ENCODE measurements at regions not wholly inside any gene's neighbourhood (a gene's known extent, or its start where the extent isn't known, plus 50 kb on each side); places are given as distances from the start of the nearest gene placed in this dataset.
A peak's percentile ranks its signal among the peaks of the same experiment; 100 is the strongest.

DNA sequence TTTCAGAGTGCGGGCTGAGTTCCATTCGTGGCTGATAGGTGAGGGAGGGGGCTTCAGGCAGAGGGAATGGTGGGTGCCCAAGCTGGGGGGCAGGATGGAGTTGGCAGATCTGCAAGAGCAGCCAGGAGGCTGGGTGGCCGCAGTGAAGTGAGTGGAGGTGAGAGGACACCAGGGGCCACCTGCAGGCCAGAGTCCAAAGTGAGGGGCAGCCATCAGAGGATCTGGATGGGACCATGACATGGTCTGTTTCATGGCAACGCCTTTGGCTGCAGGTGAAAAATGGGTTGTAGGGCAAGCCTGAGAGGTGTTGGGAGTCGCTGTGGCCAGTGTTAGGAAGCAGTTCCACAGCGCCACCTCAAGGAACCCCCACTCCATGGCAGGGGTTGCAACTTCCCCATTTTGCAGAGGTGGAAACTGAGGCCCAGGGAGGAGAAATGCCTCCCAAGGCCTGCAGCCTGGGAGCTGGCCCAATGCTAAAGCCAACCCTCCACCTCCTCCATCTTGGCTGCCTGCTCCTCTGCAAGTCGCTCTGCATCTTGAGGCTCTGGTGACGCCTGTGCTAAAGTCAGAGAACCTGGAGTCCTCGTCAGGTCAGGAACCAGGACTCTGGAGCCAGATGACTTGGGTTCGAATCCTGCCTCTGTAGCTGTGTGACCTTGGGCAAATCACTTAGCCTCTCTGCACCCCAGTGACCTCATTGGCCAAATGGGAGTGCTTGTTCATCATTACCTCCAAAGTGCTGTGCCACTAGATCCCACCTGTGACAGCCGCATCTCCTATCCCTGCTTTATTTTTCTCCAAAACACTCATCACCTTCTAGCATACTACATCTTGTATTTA is 153.8 kb downstream of the CEBPB start:
- Histone ChIP-seq H3K4ac (ENCODE audit: low read length) (no peak overlapping the region), H4K8ac (ENCODE audit: low read depth, low read length) (no peak overlapping the region), H3K27me3 (ENCODE audit: control insufficient read depth in 3 of 3, insufficient read depth in 3 of 3, low read depth in 1 of 3, low read length in 3 of 3) (peaks cover 0 to 12% (median 0%) of the 10 kb centered on the region in 3 experiments), H2BK5ac (ENCODE audit: low read length) (no peak overlapping the region), H3K18ac (ENCODE audit: low read length) (peak overlapping the region; percentile 77), H3K4me3 (ENCODE audit: low read length in 2 of 2) (no peak overlapping the region), H2AK5ac (ENCODE audit: low read depth, low read length) (peak overlapping the region; percentile 65), H3K23ac (ENCODE audit: low read depth, low read length, poor library complexity) (peak overlapping the region; percentile 37), H3K36me3 (replicated peaks in 1 of 2; ENCODE audit: control insufficient read depth in 2 of 2, insufficient read depth in 2 of 2, low read length in 2 of 2) (no peaks in the 10 kb centered on the region), H2BK12ac (ENCODE audit: low read length) (no peak overlapping the region), H3K14ac (ENCODE audit: low read length) (no peak overlapping the region), H3K27ac (replicated peaks; ENCODE audit: low read length) (no peak overlapping the region), H3K79me1 (ENCODE audit: low read depth, low read length) (no peaks in the 10 kb centered on the region), H4K91ac (ENCODE audit: low read depth, low read length, poor library complexity) (no peak overlapping the region), H2BK15ac (ENCODE audit: low read length) (peak overlapping the region; percentile 70), H2BK120ac (ENCODE audit: low read depth, low read length) (no peak overlapping the region), H3K4me2 (ENCODE audit: insufficient read depth, low read length, poor library complexity, severe bottlenecking) (no peak overlapping the region), H3K4me1 (ENCODE audit: control insufficient read depth in 2 of 2, insufficient read depth in 1 of 2, low read depth in 1 of 2, low read length in 2 of 2) (no peaks in the 10 kb centered on the region), H3K9me3 (replicated peaks in 1 of 2; ENCODE audit: control insufficient read depth in 2 of 2, insufficient read depth in 1 of 2, low read depth in 1 of 2, low read length in 2 of 2) (no peaks in the 10 kb centered on the region), H2AFZ (ENCODE audit: low read length) (no peak overlapping the region), H3K9ac (ENCODE audit: low read depth, low read length, poor library complexity) (no peak overlapping the region)
- no peak for DNase-seq (ENCODE audit: low spot score)
- no CpG with 5 or more reads among the region's 11 CpGs for WGBS, 2 donors (ENCODE audit: extremely low coverage in 2 of 2, insufficient read length in 2 of 2, insufficient replicate concordance in 1 of 2)

DNA sequence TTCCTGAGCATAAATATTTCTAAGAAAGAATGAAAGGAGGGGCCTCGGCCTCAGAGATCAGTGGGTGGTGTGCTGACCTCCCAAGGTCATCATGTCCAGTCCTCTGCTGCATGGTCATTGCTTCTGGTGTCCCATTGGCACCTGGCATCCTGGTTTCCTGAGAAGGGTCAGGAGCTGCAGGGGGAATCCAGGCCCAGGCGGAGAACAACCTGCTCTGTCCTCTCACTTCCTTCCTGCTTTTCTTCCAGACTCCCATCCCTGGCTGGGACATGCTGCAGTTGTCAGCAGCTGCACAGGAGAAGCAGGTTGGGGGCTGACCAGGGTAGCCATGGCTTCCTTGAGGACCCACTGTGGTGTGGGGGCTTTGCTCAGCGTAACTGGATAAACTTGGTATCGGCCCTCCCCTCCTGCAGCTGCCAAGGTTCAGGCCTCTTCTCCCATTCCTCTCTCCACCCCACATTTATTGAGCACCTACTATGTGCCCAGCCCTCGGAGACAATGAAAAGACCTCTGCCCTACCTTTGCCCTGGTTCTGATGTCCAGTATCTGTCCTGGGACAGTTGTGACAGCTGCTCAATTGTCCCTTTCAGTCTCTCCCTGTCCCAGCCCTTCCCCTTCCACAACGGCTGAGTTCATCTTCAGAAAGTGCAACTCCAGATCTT is 155.2 kb downstream of the CEBPB start:
- Histone ChIP-seq H2BK5ac (ENCODE audit: low read length) (no peak overlapping the region), H3K27me3 (ENCODE audit: control insufficient read depth in 3 of 3, insufficient read depth in 3 of 3, low read depth in 1 of 3, low read length in 3 of 3) (peaks cover 0 to 5% (median 0%) of the 10 kb centered on the region in 3 experiments), H3K4me2 (ENCODE audit: insufficient read depth, low read length, poor library complexity, severe bottlenecking) (no peak overlapping the region), H3K79me1 (ENCODE audit: low read depth, low read length) (no peaks in the 10 kb centered on the region), H4K8ac (ENCODE audit: low read depth, low read length) (no peak overlapping the region), H3K23ac (ENCODE audit: low read depth, low read length, poor library complexity) (no peak overlapping the region), H3K4me1 (ENCODE audit: control insufficient read depth in 2 of 2, insufficient read depth in 1 of 2, low read depth in 1 of 2, low read length in 2 of 2) (no peaks in the 10 kb centered on the region), H2BK12ac (ENCODE audit: low read length) (no peak overlapping the region), H3K4me3 (ENCODE audit: low read length in 2 of 2) (no peak overlapping the region), H4K91ac (ENCODE audit: low read depth, low read length, poor library complexity) (no peak overlapping the region), H3K4ac (ENCODE audit: low read length) (no peak overlapping the region), H3K36me3 (replicated peaks in 1 of 2; ENCODE audit: control insufficient read depth in 2 of 2, insufficient read depth in 2 of 2, low read length in 2 of 2) (no peaks in the 10 kb centered on the region), H2AFZ (ENCODE audit: low read length) (no peak overlapping the region), H3K9ac (ENCODE audit: low read depth, low read length, poor library complexity) (no peak overlapping the region), H2AK5ac (ENCODE audit: low read depth, low read length) (no peak overlapping the region), H2BK120ac (ENCODE audit: low read depth, low read length) (no peak overlapping the region), H3K9me3 (replicated peaks in 1 of 2; ENCODE audit: control insufficient read depth in 2 of 2, insufficient read depth in 1 of 2, low read depth in 1 of 2, low read length in 2 of 2) (no peaks in the 10 kb centered on the region), H3K27ac (replicated peaks; ENCODE audit: low read length) (no peak overlapping the region), H2BK15ac (ENCODE audit: low read length) (peak overlapping the region; percentile 60), H3K14ac (ENCODE audit: low read length) (no peak overlapping the region), H3K18ac (ENCODE audit: low read length) (no peak overlapping the region)
- DNase-seq (ENCODE audit: low spot score): no peak
- WGBS, 2 donors (ENCODE audit: extremely low coverage in 2 of 2, insufficient read length in 2 of 2, insufficient replicate concordance in 1 of 2): no CpG with 5 or more reads among the region's 6 CpGs

DNA sequence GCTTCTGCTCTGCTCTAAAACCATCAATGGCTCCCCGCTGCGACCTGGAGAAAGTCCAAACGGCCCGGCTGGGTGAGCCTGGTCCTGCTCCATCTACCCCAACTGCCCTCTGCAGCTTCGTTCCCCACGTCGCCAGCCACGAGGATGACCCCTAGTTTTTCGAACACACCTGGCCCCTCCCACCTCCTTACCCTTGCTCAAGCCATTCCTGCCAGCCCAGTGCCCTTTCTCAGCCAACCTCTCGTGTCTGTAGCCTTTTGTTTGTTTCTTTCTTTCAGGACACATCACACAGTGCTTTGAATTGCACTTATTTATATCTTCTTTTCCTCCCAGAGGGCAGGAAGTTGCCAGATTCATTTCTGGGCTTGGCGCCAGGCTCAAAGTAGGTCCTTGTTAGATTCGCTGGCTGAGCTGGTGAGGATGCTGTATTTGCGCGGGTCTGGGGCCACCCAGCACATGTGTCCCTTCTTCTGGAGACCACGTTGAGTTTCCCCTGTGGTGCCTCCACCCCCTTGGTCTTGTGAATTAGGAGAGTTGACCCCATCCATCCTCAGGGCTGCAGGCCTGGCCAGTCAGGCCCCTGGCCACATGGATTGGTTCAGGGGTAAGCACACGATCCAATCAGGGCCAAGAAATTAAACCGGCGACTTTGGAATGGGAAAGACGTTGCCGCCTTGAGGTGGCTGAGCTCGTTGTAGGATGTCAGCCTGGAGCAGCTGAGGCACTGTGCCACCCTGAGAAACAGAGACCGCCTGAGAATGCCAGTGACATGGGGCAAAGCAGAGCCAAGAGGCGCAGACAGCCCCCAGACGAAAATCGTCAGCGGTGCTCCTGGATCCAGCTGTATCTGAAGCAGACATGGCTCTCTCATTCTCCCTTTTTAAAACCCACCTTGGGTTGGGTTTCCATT is 156.0 kb downstream of the CEBPB start:
- Histone ChIP-seq H2BK12ac (ENCODE audit: low read length) (no peak overlapping the region), H3K9me3 (replicated peaks in 1 of 2; ENCODE audit: control insufficient read depth in 2 of 2, insufficient read depth in 1 of 2, low read depth in 1 of 2, low read length in 2 of 2) (no peaks in the 10 kb centered on the region), H2BK15ac (ENCODE audit: low read length) (no peak overlapping the region), H3K23ac (ENCODE audit: low read depth, low read length, poor library complexity) (no peak overlapping the region), H3K79me1 (ENCODE audit: low read depth, low read length) (no peaks in the 10 kb centered on the region), H3K4me3 (ENCODE audit: low read length in 2 of 2) (peak overlapping the region in 1 of 2 donors; percentile 24), H2BK120ac (ENCODE audit: low read depth, low read length) (no peak overlapping the region), H2AFZ (ENCODE audit: low read length) (no peak overlapping the region), H3K4me1 (ENCODE audit: control insufficient read depth in 2 of 2, insufficient read depth in 1 of 2, low read depth in 1 of 2, low read length in 2 of 2) (no peaks in the 10 kb centered on the region), H3K9ac (ENCODE audit: low read depth, low read length, poor library complexity) (no peak overlapping the region), H2AK5ac (ENCODE audit: low read depth, low read length) (no peak overlapping the region), H3K4ac (ENCODE audit: low read length) (no peak overlapping the region), H3K27me3 (ENCODE audit: control insufficient read depth in 3 of 3, insufficient read depth in 3 of 3, low read depth in 1 of 3, low read length in 3 of 3) (peaks cover 0 to 5% (median 0%) of the 10 kb centered on the region in 3 experiments), H3K18ac (ENCODE audit: low read length) (peak overlapping the region; percentile 27), H3K27ac (replicated peaks; ENCODE audit: low read length) (no peak overlapping the region), H4K91ac (ENCODE audit: low read depth, low read length, poor library complexity) (no peak overlapping the region), H3K4me2 (ENCODE audit: insufficient read depth, low read length, poor library complexity, severe bottlenecking) (no peak overlapping the region), H2BK5ac (ENCODE audit: low read length) (no peak overlapping the region), H4K8ac (ENCODE audit: low read depth, low read length) (no peak overlapping the region), H3K36me3 (replicated peaks in 1 of 2; ENCODE audit: control insufficient read depth in 2 of 2, insufficient read depth in 2 of 2, low read length in 2 of 2) (no peaks in the 10 kb centered on the region), H3K14ac (ENCODE audit: low read length) (no peak overlapping the region)
- no peak for DNase-seq (ENCODE audit: low spot score)
- no CpG with 5 or more reads among the region's 26 CpGs for WGBS, 2 donors (ENCODE audit: extremely low coverage in 2 of 2, insufficient read length in 2 of 2, insufficient replicate concordance in 1 of 2)

Measured in neuronal stem cell (in vitro differentiated cells).